ENCODE measurements at regions not wholly inside any gene's neighbourhood (a gene's known extent, or its start where the extent isn't known, plus 50 kb on each side); places are given as distances from the start of the nearest gene placed in this dataset.

DNA sequence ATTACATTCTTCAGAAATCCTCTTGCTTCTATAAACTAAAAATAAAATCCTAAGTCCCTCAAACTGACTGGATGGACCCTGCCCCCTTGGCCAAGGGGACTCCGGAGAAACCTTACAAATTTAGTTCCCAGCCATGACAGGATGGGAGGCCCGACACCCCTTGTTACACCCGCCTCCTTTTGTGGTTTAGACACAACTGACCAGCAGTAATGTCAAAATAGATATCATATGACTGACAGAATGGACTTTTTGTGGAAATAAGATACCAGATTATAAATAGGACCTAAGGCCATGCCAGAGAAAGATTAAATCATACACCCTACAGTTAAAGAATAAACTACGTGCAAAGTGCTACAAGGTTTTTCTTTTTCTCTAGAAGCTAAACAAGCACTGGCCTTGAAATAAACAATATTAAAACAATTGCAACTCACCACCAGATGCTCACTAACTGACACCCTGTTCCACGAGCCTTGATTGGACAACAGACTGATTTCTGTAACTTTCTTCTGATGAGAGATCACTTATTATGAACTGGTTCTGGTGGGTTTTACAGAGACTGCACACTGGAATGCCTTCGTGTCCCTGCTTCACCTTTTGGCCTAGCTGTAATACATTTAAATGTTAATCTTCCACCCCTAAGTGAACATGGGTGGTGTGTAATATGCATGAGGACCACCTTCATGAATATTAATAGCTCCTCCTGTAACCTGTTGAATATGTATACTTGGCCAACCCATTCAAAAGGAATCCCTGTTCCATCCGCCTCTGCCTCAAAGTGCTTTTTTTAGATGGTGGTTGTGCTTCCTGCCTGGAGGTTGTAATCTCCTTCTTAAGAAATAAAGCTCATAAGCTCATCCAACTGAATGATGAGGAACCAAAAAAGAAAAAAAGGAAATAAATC, 99.6 kb downstream of the ODF2L start:
- TF ChIP-seq, protein P1, sequence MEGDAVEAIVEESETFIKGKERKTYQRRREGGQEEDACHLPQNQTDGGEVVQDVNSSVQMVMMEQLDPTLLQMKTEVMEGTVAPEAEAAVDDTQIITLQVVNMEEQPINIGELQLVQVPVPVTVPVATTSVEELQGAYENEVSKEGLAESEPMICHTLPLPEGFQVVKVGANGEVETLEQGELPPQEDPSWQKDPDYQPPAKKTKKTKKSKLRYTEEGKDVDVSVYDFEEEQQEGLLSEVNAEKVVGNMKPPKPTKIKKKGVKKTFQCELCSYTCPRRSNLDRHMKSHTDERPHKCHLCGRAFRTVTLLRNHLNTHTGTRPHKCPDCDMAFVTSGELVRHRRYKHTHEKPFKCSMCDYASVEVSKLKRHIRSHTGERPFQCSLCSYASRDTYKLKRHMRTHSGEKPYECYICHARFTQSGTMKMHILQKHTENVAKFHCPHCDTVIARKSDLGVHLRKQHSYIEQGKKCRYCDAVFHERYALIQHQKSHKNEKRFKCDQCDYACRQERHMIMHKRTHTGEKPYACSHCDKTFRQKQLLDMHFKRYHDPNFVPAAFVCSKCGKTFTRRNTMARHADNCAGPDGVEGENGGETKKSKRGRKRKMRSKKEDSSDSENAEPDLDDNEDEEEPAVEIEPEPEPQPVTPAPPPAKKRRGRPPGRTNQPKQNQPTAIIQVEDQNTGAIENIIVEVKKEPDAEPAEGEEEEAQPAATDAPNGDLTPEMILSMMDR (IDR thresholded peaks at IDR 0.05; ENCODE audit: extremely low read depth in 1 of 2, insufficient read depth in 1 of 2, low read depth in 1 of 2, low read length in 2 of 2), result no peak
- TF ChIP-seq GATA2 (IDR thresholded peaks at IDR 0.05; ENCODE audit: insufficient read depth, insufficient read length, low read depth, low read length), result no peak
- TF ChIP-seq EZH2 (IDR thresholded peaks at IDR 0.05; ENCODE audit: borderline replicate concordance, low read depth, low read length, severe bottlenecking), result no peak
- TF ChIP-seq MAX (IDR thresholded peaks at IDR 0.05; ENCODE audit: insufficient read depth, insufficient read length), result no peak
- TF ChIP-seq POLR2A (IDR thresholded peaks at IDR 0.05; ENCODE audit: low read depth, low read length), result no peak
- no peak for TF ChIP-seq POLR2AphosphoS5 (IDR thresholded peaks at IDR 0.05; ENCODE audit: insufficient read depth, low read depth, low read length)
- TF ChIP-seq JUN (IDR thresholded peaks at IDR 0.05; ENCODE audit: borderline replicate concordance, insufficient read depth, insufficient read length, low read depth), result no peak
- TF ChIP-seq FOS (IDR thresholded peaks at IDR 0.05; ENCODE audit: borderline replicate concordance, insufficient read depth, low read length), result no peak
- no peak for TF ChIP-seq MYC (IDR thresholded peaks at IDR 0.05; ENCODE audit: low read depth, low read length)
- H3K9me3 ChIP-seq (replicated peaks; ENCODE audit: control insufficient read depth, insufficient read depth, low read length), result no peaks in the 10 kb centered on the region
- H3K4me1 ChIP-seq (ENCODE audit: control insufficient read depth, extremely low read depth, insufficient read depth, low read length), result no peaks in the 10 kb centered on the region
- H3K36me3 ChIP-seq (ENCODE audit: control insufficient read depth in 2 of 2, extremely low read depth in 1 of 2, insufficient read depth in 2 of 2, low read length in 2 of 2), result no peaks in the 10 kb centered on the region
- no peak overlapping the region for H3K27ac ChIP-seq (ENCODE audit: insufficient read depth, low read depth, low read length)
- FAIRE-seq (no peak), DNase-seq (ENCODE audit: low read depth, low spot score) (no peak)
- H3K4me3 ChIP-seq (replicated peaks in 1 of 3; ENCODE audit: insufficient read depth in 1 of 3, low read depth in 1 of 3, low read length in 3 of 3), result no peak overlapping the region
- no TSS peak for BruUV-seq (replicated peaks)
- no peak overlapping the region for H2AFZ ChIP-seq (ENCODE audit: low read depth, low read length)
- dilution Hi-C loops (cut with MboI; ENCODE audit: extremely low pct_ligation_motif_present, low sequenced_read_pairs) (no loop called here), intact Hi-C loops (cut with micrococcal nuclease) (no loop called here)
- H3K9ac ChIP-seq (replicated peaks; ENCODE audit: extremely low read depth, insufficient read depth, low read length), result no peak overlapping the region
- H4K20me1 ChIP-seq (replicated peaks; ENCODE audit: control insufficient read depth, extremely low read depth, insufficient read depth, low read length), result no peaks in the 10 kb centered on the region
- no peaks in the 10 kb centered on the region for H3K79me2 ChIP-seq (ENCODE audit: control insufficient read depth, insufficient read depth, low read length)
- ChIA-PET POLR2A (no interaction called here), CTCF (interaction anchor here (1.2 kb wide), 1 partner anchor 10 kb away, joined by 3 read pairs; no protein-coding TSS in a partner anchor)
- H3K9me1 ChIP-seq (replicated peaks; ENCODE audit: control insufficient read depth, extremely low read depth, insufficient read depth, low read length), result no peaks in the 10 kb centered on the region
- H3K27me3 ChIP-seq (ENCODE audit: control insufficient read depth in 2 of 2, insufficient read depth in 2 of 2, low read length in 2 of 2), result peaks cover 0 to 2% of the 10 kb centered on the region in 2 experiments
- no peak overlapping the region for H3K4me2 ChIP-seq (ENCODE audit: insufficient read depth, low read length)

All from endothelial cell of umbilical vein (primary cell).